ENCODE measurements at regions not wholly inside any gene's neighbourhood (a gene's known extent, or its start where the extent isn't known, plus 50 kb on each side); places are given as distances from the start of the nearest gene placed in this dataset.

- no peak for DNase-seq
- H3K4me1 Mint-ChIP-seq, result peaks cover 19% of the 10 kb centered on the region
- no peak overlapping the region for H3K4me3 Mint-ChIP-seq
- H3K27ac Mint-ChIP-seq, result no peak overlapping the region
- CTCF ChIA-PET, result no interaction called here
- no peaks in the 10 kb centered on the region for H3K9me3 Mint-ChIP-seq (ENCODE audit: low read depth)
- no peaks in the 10 kb centered on the region for H3K27me3 Mint-ChIP-seq
- H3K36me3 Mint-ChIP-seq, result no peaks in the 10 kb centered on the region
- no peak for ATAC-seq
These were observed 236.9 kb downstream of the PRL start for GRCh38 chr6:22059946-22060345.

GRCh38 chr6:22062807-22063408 lies 233.9 kb downstream of the PRL start:
- H3K27me3 Mint-ChIP-seq, result no peaks in the 10 kb centered on the region
- H3K9me3 Mint-ChIP-seq (ENCODE audit: low read depth), result no peaks in the 10 kb centered on the region
- peak overlapping the region; percentile 64 for H3K27ac Mint-ChIP-seq
- peak; percentile 72 for DNase-seq
- ATAC-seq, result peak; percentile 88
- CTCF ChIA-PET, result no interaction called here
- no peaks in the 10 kb centered on the region for H3K36me3 Mint-ChIP-seq
- H3K4me3 Mint-ChIP-seq, result peak overlapping the region; percentile 5
- peaks cover 19% of the 10 kb centered on the region for H3K4me1 Mint-ChIP-seq

GRCh38 chr6:22064558-22064957 lies 232.3 kb downstream of the PRL start:
- no peak overlapping the region for H3K4me3 Mint-ChIP-seq
- no peaks in the 10 kb centered on the region for H3K9me3 Mint-ChIP-seq (ENCODE audit: low read depth)
- DNase-seq (no peak), ATAC-seq (no peak)
- no peaks in the 10 kb centered on the region for H3K27me3 Mint-ChIP-seq
- H3K27ac Mint-ChIP-seq, result no peak overlapping the region
- peaks cover 24% of the 10 kb centered on the region for H3K4me1 Mint-ChIP-seq
- H3K36me3 Mint-ChIP-seq, result no peaks in the 10 kb centered on the region
- CTCF ChIA-PET, result no interaction called here

- DNase-seq (no peak), ATAC-seq (no peak)
- Mint-ChIP-seq H3K27ac (no peak overlapping the region), H3K4me1 (peaks cover 20% of the 10 kb centered on the region), H3K9me3 (ENCODE audit: low read depth) (no peaks in the 10 kb centered on the region), H3K36me3 (no peaks in the 10 kb centered on the region), H3K27me3 (no peaks in the 10 kb centered on the region), H3K4me3 (no peak overlapping the region)
- CTCF ChIA-PET, result no interaction called here
These were observed 229.7 kb downstream of the PRL start for GRCh38 chr6:22067122-22067521.

GRCh38 chr6:22067671-22068070 lies 229.2 kb downstream of the PRL start:
- Mint-ChIP-seq H3K4me3 (no peak overlapping the region), H3K4me1 (peaks cover 16% of the 10 kb centered on the region), H3K27me3 (no peaks in the 10 kb centered on the region), H3K9me3 (ENCODE audit: low read depth) (no peaks in the 10 kb centered on the region), H3K36me3 (no peaks in the 10 kb centered on the region), H3K27ac (no peak overlapping the region)
- no peak for DNase-seq
- ATAC-seq, result no peak
- CTCF ChIA-PET, result no interaction called here

- no peak for DNase-seq
- H3K4me1 Mint-ChIP-seq, result peaks cover 8% of the 10 kb centered on the region
- H3K27me3 Mint-ChIP-seq, result no peaks in the 10 kb centered on the region
- H3K27ac Mint-ChIP-seq, result peak overlapping the region; percentile 43
- H3K36me3 Mint-ChIP-seq, result no peaks in the 10 kb centered on the region
- H3K4me3 Mint-ChIP-seq, result no peak overlapping the region
- CTCF ChIA-PET, result no interaction called here
- peak; percentile 53 for ATAC-seq
- no peaks in the 10 kb centered on the region for H3K9me3 Mint-ChIP-seq (ENCODE audit: low read depth)
These were observed 228.1 kb downstream of the PRL start for GRCh38 chr6:22068561-22069305.

GRCh38 chr6:22069306-22069800 lies 227.5 kb downstream of the PRL start:
- H3K9me3 Mint-ChIP-seq (ENCODE audit: low read depth), result peaks cover under 1% of the 10 kb centered on the region
- H3K4me3 Mint-ChIP-seq, result no peak overlapping the region
- CTCF ChIA-PET, result no interaction called here
- no peaks in the 10 kb centered on the region for H3K36me3 Mint-ChIP-seq
- H3K27me3 Mint-ChIP-seq, result no peaks in the 10 kb centered on the region
- no peak overlapping the region for H3K27ac Mint-ChIP-seq
- ATAC-seq (no peak), DNase-seq (no peak)
- peaks cover 5% of the 10 kb centered on the region for H3K4me1 Mint-ChIP-seq

- Mint-ChIP-seq H3K4me1 (peaks cover 5% of the 10 kb centered on the region), H3K27me3 (no peaks in the 10 kb centered on the region), H3K27ac (no peak overlapping the region), H3K4me3 (no peak overlapping the region), H3K36me3 (no peaks in the 10 kb centered on the region), H3K9me3 (ENCODE audit: low read depth) (peaks cover 4% of the 10 kb centered on the region)
- CTCF ChIA-PET, result no interaction called here
- DNase-seq (no peak), ATAC-seq (no peak)
These were observed 225.4 kb downstream of the PRL start for GRCh38 chr6:22071270-22072041.

- no peak for DNase-seq
- Mint-ChIP-seq H3K36me3 (no peaks in the 10 kb centered on the region), H3K9me3 (ENCODE audit: low read depth) (peaks cover 4% of the 10 kb centered on the region), H3K27ac (no peak overlapping the region), H3K4me3 (no peak overlapping the region), H3K4me1 (peaks cover 5% of the 10 kb centered on the region), H3K27me3 (no peaks in the 10 kb centered on the region)
- no peak for ATAC-seq
- CTCF ChIA-PET, result no interaction called here
These were observed 223.9 kb downstream of the PRL start for GRCh38 chr6:22072949-22073348.

GRCh38 chr6:22073516-22074198 lies 223.2 kb downstream of the PRL start:
- H3K9me3 Mint-ChIP-seq (ENCODE audit: low read depth), result peaks cover 4% of the 10 kb centered on the region
- H3K27me3 Mint-ChIP-seq, result no peaks in the 10 kb centered on the region
- DNase-seq (no peak), ATAC-seq (no peak)
- H3K36me3 Mint-ChIP-seq, result no peaks in the 10 kb centered on the region
- H3K4me3 Mint-ChIP-seq, result no peak overlapping the region
- CTCF ChIA-PET, result no interaction called here
- H3K4me1 Mint-ChIP-seq, result peaks cover under 1% of the 10 kb centered on the region
- H3K27ac Mint-ChIP-seq, result no peak overlapping the region

- Mint-ChIP-seq H3K27me3 (no peaks in the 10 kb centered on the region), H3K4me1 (no peaks in the 10 kb centered on the region), H3K9me3 (ENCODE audit: low read depth) (peaks cover 4% of the 10 kb centered on the region), H3K4me3 (no peak overlapping the region), H3K36me3 (no peaks in the 10 kb centered on the region), H3K27ac (no peak overlapping the region)
- CTCF ChIA-PET, result interaction anchor here (0.5 kb wide), 1 partner anchor 12 kb away, joined by 3 read pairs; no protein-coding TSS in a partner anchor
- no peak for ATAC-seq
- no peak for DNase-seq
These were observed 218.5 kb downstream of the PRL start for GRCh38 chr6:22078288-22078687.

- CTCF ChIA-PET, result interaction anchor here (0.5 kb wide), 1 partner anchor 13 kb away, joined by 3 read pairs; no protein-coding TSS in a partner anchor
- ATAC-seq, result no peak
- Mint-ChIP-seq H3K4me1 (no peaks in the 10 kb centered on the region), H3K36me3 (no peaks in the 10 kb centered on the region), H3K9me3 (ENCODE audit: low read depth) (peaks cover 4% of the 10 kb centered on the region), H3K27me3 (no peaks in the 10 kb centered on the region), H3K4me3 (no peak overlapping the region), H3K27ac (no peak overlapping the region)
- no peak for DNase-seq
These were observed 217.9 kb downstream of the PRL start for GRCh38 chr6:22078802-22079545.

- Mint-ChIP-seq H3K4me1 (no peaks in the 10 kb centered on the region), H3K4me3 (no peak overlapping the region), H3K36me3 (no peaks in the 10 kb centered on the region), H3K9me3 (ENCODE audit: low read depth) (no peaks in the 10 kb centered on the region), H3K27me3 (no peaks in the 10 kb centered on the region), H3K27ac (no peak overlapping the region)
- no peak for DNase-seq
- ATAC-seq, result no peak
- CTCF ChIA-PET, result no interaction called here
These were observed 217.1 kb downstream of the PRL start for GRCh38 chr6:22079783-22080182.

All from activated CD8-positive, alpha-beta memory T cell treated with anti-CD3 and anti-CD28 coated beads, Interleukin-2, amount 10 ng/mL, durations not matched to agents 7 days and 5 days (primary cell).